SW480 (cell line): ENCODE measurements at regions not wholly inside any gene's neighbourhood (a gene's known extent, or its start where the extent isn't known, plus 50 kb on each side); places are given as distances from the start of the nearest gene placed in this dataset.

ENCODE experiments used
- DNase-seq: peaks from one replicate; pipeline ENCODE4 v3.0.0-alpha.2; 2016; ENCODE audit warnings: low spot score

DNA sequence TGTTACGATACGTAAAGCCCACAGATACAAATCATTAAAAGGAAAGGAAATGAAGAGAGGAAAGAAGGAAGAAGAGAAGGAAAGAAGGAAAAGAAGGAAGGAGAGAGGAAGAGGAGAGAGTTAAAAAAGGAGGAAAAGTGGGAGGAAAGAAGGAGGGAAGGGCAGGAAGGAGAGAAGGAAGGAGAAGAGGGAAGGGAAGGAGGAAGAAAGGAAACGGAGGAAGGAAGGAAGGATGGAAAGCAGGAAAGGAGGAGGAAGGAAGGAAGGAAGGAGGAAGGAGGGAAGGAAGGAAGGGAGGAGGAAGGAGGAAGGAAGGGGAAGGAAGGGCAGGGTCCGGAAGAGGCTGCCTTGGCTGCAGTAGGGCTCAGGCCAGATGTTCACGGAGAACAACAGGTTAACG, 95.2 kb downstream of the ENGASE start:
- no peak for DNase-seq

DNA sequence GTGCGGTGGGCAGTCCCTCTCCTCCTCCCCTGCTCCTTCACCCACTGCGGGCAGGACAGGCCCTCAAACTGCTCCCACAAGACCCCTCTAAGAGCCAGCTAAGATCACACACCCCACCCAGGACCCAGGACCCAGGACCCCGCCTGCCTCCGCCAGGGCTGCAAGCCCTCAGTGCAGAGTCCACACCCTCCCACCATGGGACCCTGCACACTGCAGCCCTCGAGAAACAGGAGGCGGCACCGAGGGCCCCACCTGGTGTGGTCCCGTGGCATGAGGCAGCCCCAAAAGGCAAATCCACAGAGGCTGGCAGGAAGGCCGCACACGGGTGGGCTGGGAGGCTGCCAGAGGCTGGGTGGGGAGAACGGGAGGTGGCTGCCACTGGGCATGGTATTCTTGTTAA, 94.7 kb downstream of the ENGASE start:
- no peak for DNase-seq

DNA sequence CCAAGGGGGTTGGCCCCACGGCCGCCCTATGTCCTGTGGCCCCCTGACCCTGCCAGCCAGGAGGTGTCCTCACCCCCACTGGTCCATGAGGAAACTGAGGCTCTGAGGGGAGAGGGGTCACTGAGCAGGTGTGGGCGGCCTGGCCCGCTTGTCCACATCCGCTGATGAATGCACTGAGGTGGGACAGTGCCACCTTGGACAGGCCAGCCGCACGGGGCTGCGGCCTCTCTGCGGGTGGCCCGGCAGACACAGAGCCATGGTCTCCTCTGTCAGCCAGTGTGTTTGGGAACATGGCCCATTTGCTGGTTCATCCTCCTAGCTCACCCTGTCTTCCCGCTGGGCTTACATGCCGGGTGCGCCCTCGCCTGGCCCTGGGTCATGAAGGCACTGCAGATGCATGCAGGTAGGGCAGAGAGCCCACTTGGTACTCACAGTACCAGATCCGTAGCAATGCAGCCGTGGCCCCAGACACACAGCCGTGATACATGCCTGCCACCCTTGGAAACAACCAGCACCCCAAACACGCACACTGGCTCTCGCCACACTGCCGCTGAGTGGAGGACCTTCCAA, 93.9 kb downstream of the ENGASE start:
- no peak for DNase-seq

DNA sequence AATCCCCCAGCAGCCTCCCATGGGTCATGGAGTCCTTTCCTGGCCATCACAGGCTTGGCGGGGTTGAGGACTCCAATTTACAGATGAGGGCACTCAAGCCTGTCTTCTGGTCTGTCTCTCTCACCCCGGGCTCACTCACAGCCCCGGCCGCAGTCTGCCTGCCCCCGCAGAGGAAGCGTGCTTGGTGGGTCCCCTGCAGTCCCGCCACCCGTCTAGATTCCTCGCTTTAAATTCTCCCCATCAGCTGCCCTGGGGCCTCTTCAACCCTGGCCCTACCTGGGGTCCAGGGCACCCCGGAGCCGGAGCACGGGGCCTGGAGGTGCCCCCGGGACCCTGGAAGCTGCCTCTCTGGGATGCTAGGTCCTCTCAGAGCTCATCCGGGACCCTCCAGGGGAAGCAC, 92.9 kb downstream of the ENGASE start:
- no peak for DNase-seq

DNA sequence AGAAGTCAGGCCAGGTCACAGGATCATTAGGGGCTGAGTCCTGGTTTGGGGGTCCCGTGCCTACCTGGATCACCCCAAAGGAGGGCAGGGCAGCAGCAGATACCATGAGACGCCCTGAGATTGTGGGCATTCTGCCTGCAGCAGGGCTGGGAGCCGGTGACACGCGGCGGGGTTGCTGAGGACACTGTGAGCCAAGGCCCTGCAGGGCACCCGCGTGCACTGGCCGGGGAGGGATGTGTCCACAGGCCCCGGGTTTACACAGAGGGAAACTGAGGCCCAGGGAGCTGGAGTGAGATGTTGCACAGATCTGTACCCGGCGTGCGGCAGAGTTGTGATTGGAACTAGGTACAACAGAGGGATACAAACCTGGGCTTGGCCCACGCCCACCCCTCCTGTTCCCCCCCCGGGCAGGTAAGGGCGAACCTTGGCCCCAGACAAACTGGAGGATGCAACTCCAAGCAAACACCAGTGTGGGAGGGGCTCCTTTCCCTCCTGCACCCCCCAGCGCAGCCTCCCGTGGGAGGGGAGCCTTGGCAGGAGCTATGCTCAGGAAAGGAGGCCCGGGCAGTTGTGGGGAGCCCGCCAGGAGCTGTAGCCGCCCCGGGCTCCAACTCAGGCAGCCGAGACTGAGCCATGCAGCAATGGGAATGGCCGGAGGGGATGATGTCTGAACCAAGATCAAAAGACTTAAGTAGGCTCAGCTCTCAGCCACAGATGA, 91.3 kb downstream of the ENGASE start:
- no peak for DNase-seq

DNA sequence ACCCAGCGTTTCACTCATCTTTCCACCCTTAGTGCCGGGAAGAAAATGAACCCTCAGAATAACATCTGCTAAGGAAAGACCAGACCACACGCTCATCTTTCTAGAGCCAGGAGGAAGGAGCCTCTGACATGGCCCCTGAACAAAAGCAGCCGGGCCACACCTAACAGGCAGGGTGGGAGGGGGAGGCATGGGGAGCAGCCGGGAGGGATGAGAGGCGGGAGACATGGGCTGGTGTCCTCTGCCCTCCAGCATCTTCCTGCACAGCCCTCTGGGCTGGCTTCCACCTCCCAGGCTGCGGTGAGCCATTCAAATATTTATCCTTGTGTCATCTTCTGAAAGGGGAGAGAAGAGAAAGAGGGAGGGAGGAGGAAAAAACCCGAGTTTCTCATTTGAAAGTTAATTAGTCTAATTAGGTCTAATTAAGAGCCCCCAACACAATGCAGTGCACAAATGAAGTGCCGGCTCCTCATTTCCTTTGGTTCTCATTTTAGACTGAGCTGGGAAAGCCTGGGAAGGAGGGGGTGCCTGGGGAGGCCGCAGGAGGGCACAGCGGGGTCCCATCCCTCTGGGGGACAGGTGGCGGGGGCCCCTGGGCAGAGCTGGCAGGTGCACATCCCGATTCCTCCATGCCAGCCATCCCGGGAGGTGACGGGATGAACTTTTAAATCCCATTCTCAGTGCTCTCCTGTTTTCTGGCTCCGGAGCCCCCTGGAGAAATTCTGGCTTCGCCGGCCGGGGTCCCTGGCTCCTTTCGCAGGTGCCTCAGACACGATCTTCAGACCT, 90.5 kb downstream of the ENGASE start:
- no peak for DNase-seq

DNA sequence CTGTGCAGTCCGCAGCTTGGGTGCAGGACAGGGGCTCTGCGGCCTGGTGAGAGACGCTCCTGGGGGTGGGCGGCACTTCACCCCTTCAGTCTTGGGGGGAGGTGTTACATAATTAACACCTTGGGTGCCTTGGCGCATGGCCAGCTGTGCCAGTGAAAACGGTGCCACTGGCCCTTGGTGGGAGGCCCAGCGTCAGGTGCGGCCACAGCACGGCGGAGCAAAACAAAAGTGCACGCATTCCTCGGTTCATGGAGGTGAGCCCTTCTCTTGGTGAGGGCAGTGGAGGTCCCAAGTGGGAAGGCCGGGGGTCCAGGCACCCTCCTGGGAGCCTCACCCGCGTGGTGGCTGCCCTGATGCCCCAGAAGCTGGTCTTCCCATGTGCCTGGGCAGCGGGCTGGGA, 89.8 kb downstream of the ENGASE start:
- DNase-seq: no peak

DNA sequence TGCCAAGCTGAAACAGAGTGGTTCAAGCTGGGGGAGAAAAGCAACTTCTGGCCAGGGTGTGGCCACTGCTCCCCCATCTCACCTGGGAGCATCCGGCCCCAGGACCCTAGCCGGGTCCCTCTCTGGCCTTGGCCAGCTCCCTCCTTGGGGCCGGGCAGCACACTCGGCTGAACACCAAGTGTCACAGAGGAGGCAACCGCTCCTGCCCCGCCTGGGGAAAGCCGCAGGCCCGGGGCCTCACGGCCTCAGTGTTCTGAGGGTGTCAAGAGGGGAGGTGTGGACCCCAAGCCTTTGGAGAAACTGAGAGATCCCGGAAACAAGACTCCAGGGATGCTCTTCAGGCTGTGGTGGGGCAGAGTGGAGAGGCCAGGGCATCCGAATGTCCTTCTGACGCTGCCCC, 88.4 kb downstream of the ENGASE start:
- DNase-seq: no peak

DNA sequence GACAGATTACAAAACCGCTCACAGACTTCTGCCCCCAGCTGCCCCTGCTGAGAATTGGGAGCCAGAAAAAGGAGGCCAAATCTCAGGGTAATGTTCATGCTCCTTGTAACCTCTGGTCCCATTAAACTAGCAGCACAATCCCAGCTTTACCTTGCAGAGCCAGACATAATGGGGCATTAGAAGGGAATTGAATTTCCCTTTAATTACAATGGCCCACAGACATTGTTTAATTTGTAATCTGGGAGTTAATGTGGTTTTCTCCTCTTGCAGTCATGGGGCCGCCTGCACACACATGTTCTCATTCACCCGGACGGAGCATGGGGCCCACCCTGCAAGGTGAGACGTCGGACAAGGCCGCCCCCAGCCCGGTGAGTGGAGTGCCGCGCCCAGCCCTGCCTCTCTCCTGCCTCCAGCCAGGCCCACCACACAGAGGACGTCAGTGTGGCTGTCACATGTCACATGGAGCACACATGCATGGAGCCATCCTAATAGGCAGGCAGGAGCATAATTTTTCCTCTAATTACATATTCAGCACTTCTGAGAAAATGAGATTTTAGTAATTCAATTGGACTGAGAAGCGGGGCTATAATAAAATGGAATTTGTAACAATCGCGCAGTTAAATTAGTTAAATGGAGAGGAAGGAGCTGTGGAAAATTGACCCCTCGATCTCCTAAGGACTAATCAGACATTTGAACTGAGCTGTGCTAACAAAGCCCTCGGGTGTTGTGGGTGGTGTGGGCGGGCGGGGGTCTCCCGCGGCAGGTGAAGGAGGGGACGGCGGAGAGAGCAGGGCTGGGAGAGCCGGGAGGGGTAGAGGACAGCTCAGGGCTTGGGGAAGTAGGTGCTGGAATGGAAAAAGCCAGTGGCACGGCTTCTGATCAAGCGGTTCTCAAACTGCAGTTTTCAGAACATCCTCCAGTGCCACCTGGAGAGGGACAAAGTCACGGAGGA, 87.7 kb downstream of the ENGASE start:
- DNase-seq: no peak

DNA sequence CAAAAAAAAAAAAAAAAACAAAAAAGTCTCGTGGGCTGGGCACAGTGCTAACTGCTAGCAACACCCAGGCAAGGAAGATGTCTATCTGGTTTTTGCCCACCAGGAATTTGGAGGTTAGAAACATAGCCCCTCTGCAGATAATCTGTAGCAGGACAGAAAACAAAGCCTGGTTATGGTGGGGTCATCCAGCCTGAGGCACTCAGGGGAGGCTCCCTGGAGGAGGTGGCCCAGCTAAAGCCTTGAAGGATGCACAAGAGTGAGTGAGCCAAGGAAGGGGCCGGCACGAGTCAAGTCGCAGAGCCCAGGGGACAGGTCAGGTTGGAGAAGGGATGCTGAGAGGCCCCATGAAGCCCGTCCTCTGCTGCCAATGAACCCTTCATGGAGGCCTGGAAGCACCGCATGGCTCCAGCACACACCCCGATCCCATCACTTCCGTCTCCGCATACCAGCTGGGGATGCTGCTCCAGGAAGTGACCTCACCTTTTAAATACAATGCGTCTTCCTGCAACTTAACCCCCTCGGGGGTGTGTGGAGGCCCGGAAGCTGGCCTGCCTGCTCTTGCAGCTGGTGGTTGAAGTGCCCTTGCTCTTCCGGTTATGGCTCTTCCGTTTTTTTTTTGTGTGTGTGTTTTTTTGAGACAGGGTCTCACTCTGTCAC, 86.5 kb downstream of the ENGASE start:
- DNase-seq: no peak

DNA sequence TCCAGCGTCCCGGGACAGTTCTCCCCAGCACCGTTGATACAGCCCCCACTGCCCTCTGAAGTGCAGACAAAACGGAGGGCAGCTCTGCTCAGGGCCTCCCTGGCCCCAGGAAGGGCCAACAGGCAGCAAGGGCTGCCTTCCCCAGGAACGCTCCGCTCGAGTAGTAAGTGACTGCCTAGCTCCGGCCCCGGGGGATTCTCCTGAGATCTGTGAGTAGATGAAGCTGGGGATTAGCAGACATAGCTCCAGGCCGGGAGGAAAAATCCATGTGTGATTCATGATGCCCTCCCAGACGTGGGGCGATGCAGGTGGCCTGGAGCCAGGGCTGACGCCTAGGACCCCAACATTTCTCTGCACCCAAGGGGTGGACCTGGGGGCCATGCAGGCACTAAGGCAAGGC, 85.3 kb downstream of the ENGASE start:
- no peak for DNase-seq

DNA sequence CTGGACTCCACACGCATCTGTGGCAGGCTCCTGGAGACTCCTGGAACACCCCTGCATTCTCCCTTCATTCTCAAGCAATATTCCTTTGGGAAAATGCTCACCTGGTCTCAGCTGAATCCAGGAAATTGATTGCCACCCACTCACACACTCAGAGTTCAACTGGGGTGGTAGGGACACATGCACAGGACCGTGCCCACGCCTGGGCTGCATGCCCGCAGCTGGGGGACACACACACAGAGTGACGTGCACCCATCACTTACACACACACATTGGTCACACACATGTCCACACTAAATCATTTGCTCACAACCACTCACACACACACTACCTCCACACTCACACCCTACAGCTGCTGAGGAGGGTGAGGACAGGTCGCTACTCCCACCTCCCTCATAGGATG, 84.8 kb downstream of the ENGASE start:
- no peak for DNase-seq

DNA sequence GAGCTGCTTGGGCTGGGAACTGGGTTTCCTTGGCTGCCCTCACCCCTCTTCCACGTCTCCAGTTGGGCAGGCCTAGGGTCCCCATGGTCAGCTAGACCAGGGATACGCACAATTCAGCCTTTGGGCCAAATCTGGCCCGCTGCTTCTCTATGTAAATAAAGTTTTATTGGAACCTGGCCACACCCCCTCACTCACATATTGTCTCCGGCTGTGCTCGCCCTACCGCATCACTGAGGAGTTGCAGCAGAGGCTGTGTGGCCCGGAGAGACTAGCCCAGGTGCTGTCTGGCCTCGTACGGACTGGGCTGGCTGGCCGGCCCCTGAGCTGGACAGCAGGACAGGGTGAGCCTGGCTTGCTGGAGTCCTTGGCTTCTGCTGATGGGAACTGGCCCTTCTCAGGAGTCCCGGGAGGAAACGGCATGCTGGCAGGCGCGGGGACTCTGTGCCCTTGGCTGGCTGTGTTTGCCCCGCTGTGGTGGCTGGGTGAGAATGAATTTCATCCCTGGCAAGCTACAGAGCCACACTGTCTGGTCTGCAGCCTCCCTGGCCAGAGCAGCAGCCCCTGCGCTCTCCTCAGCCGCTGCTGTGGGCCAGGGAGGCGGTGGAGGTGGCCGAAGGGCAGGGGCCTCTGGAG, 82.0 kb downstream of the ENGASE start:
- no peak for DNase-seq

DNA sequence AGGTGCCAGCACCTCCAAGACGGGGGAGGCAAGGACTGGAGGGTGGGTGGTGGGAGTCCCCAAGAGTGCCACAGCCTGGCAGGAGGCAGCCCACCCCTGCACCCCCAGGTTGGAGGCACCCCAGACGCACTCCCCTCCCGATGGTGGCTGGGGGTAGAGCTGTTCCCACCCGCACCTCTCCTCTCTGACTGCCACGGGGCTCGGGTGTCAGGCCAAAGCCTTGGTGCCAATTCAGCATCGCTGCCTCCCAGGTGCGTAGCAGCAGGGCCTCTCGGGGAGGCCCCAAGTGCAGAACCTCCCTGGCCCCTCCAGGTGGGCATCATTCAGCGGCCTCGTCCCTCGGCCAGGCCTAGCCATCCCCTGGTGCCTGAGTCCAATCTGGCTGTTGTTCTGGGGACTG, 81.1 kb downstream of the ENGASE start:
- DNase-seq: no peak

DNA sequence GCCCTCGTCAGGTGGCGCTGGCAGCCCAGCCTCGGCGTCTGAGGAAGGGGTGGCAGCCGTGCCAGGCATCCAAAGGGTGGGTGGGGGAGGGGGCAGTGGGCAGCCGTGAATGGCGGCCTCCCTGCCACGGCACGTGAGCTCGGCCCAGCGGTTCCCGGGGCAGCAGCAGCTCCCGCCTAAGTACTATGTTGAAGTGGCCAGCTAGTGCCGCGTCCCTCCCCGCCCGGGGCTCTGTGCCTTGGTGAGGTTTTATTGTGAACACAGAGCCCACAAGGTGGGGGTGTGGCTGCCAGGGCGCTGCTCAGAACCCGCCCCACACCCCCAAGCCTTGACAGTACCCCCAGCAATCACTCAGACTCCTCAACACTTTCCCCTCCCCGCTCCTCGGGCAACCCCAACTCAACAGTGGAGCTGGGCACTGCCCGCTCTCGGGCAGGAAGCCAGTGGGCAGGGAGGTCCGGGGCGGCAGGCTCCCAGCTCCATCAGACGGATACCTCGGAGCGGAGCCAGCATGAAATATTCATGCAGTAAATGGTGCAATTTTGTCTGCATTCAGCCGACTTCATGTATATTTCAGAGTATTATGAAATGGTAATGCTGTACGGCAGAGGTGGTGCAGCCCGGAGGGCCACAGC, 80.4 kb downstream of the ENGASE start:
- DNase-seq: no peak

DNA sequence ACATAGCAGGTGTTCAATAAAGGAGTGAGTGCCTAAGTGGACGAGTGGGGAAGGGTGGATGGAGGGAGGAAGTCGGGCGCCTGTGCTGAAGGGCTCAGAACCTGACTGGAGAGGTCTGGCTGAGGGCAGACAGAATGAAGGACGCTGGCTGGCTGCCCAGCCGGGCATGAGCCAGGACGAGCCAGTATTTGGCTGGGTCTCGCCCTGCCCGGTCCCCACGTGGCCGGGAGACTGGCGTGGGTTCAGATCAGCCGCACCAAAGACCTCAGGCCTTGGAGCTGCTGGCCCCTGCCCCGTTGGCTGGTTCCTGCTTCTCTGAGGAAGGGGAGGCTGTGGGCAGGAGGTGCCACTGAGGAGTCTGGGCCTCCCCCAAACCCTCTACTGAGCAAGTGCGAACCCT, 79.8 kb downstream of the ENGASE start:
- no peak for DNase-seq

DNA sequence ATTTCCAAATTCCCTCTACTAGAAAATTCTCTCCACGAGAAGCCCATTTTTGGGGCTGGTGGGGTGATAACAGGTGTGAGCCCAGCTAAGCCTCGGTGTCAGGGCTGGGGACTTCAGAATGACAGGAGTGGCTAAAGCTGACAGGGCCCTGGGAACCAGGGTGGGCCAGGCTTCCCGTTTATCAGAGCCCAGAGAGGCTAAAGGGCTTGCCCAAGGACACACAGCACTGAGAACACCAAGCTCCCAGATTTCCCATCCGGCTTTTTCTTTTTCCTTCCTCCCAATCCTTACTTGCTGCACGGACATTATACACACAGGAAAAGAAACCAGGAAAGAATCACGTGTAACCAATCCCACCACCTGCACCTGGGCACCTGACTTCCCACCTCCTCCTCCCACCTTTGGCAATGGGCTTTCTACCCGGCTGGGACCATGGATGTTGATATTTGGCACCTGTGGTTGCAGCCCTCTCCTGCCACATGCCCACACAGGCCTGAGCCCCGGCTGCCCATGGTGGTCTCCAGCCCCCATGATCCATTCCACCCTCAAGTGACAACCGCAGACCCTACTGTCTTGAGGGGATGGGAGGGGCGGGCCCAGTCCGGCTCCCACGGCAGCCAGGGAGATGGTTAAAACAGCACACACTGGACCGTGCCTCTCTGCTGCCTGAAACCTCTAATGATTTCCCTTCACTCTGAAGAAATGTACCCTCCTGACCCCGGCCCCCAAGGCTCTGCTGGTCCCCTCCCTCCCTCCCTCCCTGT, 78.9 kb downstream of the ENGASE start:
- DNase-seq: no peak

DNA sequence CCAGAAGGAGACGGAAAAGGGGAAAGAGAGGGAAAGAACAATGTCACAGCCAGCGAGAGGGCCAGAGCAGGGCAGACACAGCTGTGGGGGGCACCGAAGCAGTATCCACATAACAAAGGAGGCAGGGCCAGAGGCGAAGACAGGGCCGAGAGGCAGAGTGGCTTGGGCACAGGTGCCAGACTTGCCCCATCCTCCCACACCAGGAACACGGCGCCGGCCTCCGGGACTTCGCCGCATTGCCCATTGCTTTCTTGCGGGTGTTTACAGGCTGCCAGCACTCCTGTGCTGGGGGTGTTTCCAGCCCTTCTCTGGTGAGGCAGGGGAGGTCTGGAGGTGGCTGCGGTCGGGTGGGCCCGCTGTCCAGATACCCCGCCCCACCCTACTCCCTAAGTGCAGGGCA, 78.0 kb downstream of the ENGASE start:
- no peak for DNase-seq

DNA sequence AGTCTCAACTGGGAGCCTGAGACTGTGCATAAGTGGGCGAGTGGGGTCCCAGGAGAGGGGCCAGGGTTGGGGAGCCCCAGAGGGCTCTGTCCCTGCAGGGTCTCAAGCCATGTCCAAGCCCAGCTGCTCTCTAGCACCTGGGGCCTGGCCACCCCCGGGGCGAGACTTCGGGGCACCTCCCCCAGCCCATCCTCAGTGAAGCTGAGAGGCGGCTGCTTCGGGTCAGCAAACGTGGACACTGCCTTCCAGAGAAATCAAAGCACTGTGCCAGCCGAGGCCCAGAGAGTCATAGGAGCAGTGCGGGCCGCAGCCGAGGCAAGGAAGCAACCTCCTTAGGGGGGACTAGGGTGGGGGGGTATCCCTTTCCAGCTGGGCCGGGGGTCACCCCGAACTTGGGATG, 77.5 kb downstream of the ENGASE start:
- no peak for DNase-seq

DNA sequence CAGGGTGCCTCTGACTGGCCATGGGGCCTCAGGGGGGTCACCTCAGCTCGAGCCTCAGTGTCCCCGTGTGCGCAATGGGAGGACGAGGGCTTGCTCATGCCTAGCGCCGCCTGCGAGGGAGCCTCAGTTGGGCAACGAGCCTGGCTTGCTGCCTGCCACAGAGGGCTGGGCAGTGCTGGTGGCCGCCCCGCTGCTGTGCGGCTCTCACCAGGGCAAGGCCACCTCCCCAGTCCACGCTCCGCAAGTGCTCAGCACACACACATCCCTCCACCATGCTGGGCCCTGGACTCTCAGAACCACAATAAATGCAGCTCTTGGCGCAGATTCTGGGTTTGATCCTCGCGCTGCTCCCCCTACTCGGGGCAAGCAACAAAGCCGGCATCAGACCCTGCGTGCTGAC, 76.2 kb downstream of the ENGASE start:
- no peak for DNase-seq
